Effector memory CD8-positive, alpha-beta T cell (primary cell): ENCODE measurements at regions not wholly inside any gene's neighbourhood (a gene's known extent, or its start where the extent isn't known, plus 50 kb on each side); places are given as distances from the start of the nearest gene placed in this dataset.
"Not testable (repeated sequence)": the region's sequence is repeated elsewhere in the genome, so short reads cannot be mapped to it uniquely, and the experiment has no call there.

Experiments
- ATAC-seq: fragments of 150-1000 bp; cut with Tn5 transposase; replicated peaks from 2 replicates; pipeline ENCODE4 v1.10.0; 2021; ENCODE audit warnings: mild to moderate bottlenecking, moderate library complexity
- DNase-seq, 3 experiments: peaks; one replicate each; pipeline ENCODE4 v3.0.0; 2021
- H3K27ac Mint-ChIP-seq, 2 donors: one replicate each; pipeline ENCODE4 v1.8.0; 2022; ENCODE audit warnings: mild to moderate bottlenecking in 2 of 2, mixed read lengths in 2 of 2, moderate library complexity in 2 of 2
- H3K27me3 Mint-ChIP-seq, 2 donors: one replicate each; pipeline ENCODE4 v1.8.0; 2022; ENCODE audit warnings: mixed read lengths in 2 of 2
- H3K36me3 Mint-ChIP-seq: one replicate; pipeline ENCODE4 v1.8.0; 2022; ENCODE audit warnings: mild to moderate bottlenecking, moderate library complexity, mixed read lengths; ENCODE audit not compliant: insufficient read depth
- H3K4me1 Mint-ChIP-seq, 2 donors: one replicate each; pipeline ENCODE4 v1.8.0; 2022; ENCODE audit warnings: low read depth in 2 of 2, mixed read lengths in 2 of 2
- H3K4me3 Mint-ChIP-seq, 2 donors: one replicate each; pipeline ENCODE4 v1.8.0; 2022; ENCODE audit warnings: mild to moderate bottlenecking in 2 of 2, mixed read lengths in 2 of 2, moderate library complexity in 2 of 2
- H3K9me3 Mint-ChIP-seq, 2 donors: one replicate each; pipeline ENCODE4 v1.8.0; 2022; ENCODE audit warnings: mixed read lengths in 2 of 2

- H3K9me3 Mint-ChIP-seq, result no peaks in the 10 kb centered on the region
- no peaks in the 10 kb centered on the region for H3K36me3 Mint-ChIP-seq
- no peak for DNase-seq
- H3K27ac Mint-ChIP-seq, result no peak overlapping the region
- H3K27me3 Mint-ChIP-seq, result peaks cover 64 to 78% of the 10 kb centered on the region in 2 donors
- no peaks in the 10 kb centered on the region for H3K4me1 Mint-ChIP-seq
- no peak for ATAC-seq
- H3K4me3 Mint-ChIP-seq, result no peak overlapping the region
These were observed 270.5 kb upstream of the SDK2 start for GRCh38 chr17:73914536-73915274.

GRCh38 chr17:73919033-73919432, 274.8 kb upstream of the SDK2 start:
- not testable (repeated sequence) for H3K36me3 Mint-ChIP-seq, H3K9me3 Mint-ChIP-seq, H3K4me1 Mint-ChIP-seq, H3K4me3 Mint-ChIP-seq, DNase-seq, H3K27ac Mint-ChIP-seq, ATAC-seq
- peaks cover 43 to 56% of the 10 kb centered on the region in 2 donors for H3K27me3 Mint-ChIP-seq

GRCh38 chr17:73921306-73921705, 277.1 kb upstream of the SDK2 start:
- H3K4me3 Mint-ChIP-seq, result no peak overlapping the region
- H3K27ac Mint-ChIP-seq, result no peak overlapping the region
- H3K27me3 Mint-ChIP-seq, result peaks cover 33 to 39% of the 10 kb centered on the region in 2 donors
- H3K36me3 Mint-ChIP-seq, result no peaks in the 10 kb centered on the region
- ATAC-seq, result no peak
- peaks cover 0 to 3% of the 10 kb centered on the region in 2 donors for H3K9me3 Mint-ChIP-seq
- H3K4me1 Mint-ChIP-seq, result peaks cover 2 to 6% of the 10 kb centered on the region in 2 donors
- DNase-seq, result no peak

- peak overlapping the region in 1 of 2 donors; percentile 25 for H3K4me3 Mint-ChIP-seq
- ATAC-seq (no peak), DNase-seq (no peak)
- H3K4me1 Mint-ChIP-seq, result peaks cover 2 to 6% of the 10 kb centered on the region in 2 donors
- H3K36me3 Mint-ChIP-seq, result no peaks in the 10 kb centered on the region
- H3K27ac Mint-ChIP-seq, result no peak overlapping the region
- peaks cover 0 to 3% of the 10 kb centered on the region in 2 donors for H3K9me3 Mint-ChIP-seq
- H3K27me3 Mint-ChIP-seq, result peaks cover 22 to 32% of the 10 kb centered on the region in 2 donors
These were observed 279.2 kb upstream of the RPL38 start for GRCh38 chr17:73924114-73924908.

- no peak overlapping the region for H3K27ac Mint-ChIP-seq
- no peak overlapping the region for H3K4me3 Mint-ChIP-seq
- H3K9me3 Mint-ChIP-seq, result peaks cover 0 to 3% of the 10 kb centered on the region in 2 donors
- no peak for ATAC-seq
- peaks cover 21 to 27% of the 10 kb centered on the region in 2 donors for H3K27me3 Mint-ChIP-seq
- H3K36me3 Mint-ChIP-seq, result no peaks in the 10 kb centered on the region
- peaks cover 2 to 6% of the 10 kb centered on the region in 2 donors for H3K4me1 Mint-ChIP-seq
- no peak for DNase-seq
These were observed 278.6 kb upstream of the RPL38 start for GRCh38 chr17:73924909-73925186.

GRCh38 chr17:73929860-73930430, 273.5 kb upstream of the RPL38 start:
- Mint-ChIP-seq H3K36me3 (no peaks in the 10 kb centered on the region), H3K4me3 (no peak overlapping the region), H3K4me1 (peaks cover 0 to under 1% of the 10 kb centered on the region in 2 donors), H3K9me3 (no peaks in the 10 kb centered on the region), H3K27me3 (peaks cover 22 to 30% of the 10 kb centered on the region in 2 donors), H3K27ac (no peak overlapping the region)
- DNase-seq (no peak), ATAC-seq (no peak)

- H3K36me3 Mint-ChIP-seq, result no peaks in the 10 kb centered on the region
- ATAC-seq, result no peak
These were observed 271.2 kb upstream of the RPL38 start for GRCh38 chr17:73932216-73932749.

GRCh38 chr17:73933164-73933766, 270.2 kb upstream of the RPL38 start:
- no peak overlapping the region for H3K27ac Mint-ChIP-seq
- H3K36me3 Mint-ChIP-seq, result no peaks in the 10 kb centered on the region
- no peaks in the 10 kb centered on the region for H3K4me1 Mint-ChIP-seq
- peaks cover 29 to 31% of the 10 kb centered on the region in 2 donors for H3K27me3 Mint-ChIP-seq
- H3K9me3 Mint-ChIP-seq, result no peaks in the 10 kb centered on the region
- no peak overlapping the region for H3K4me3 Mint-ChIP-seq
- DNase-seq (no peak), ATAC-seq (no peak)

More at GRCh38 chr17:73932216-73932749, 271.2 kb upstream of the RPL38 start:
- H3K4me3 Mint-ChIP-seq, result no peak overlapping the region
- H3K27ac Mint-ChIP-seq, result no peak overlapping the region
- H3K4me1 Mint-ChIP-seq, result no peaks in the 10 kb centered on the region
- H3K9me3 Mint-ChIP-seq, result no peaks in the 10 kb centered on the region
- peaks cover 27 to 29% of the 10 kb centered on the region in 2 donors for H3K27me3 Mint-ChIP-seq
- DNase-seq, result no peak

- Mint-ChIP-seq H3K27ac (no peak overlapping the region), H3K27me3 (peaks cover 29 to 30% of the 10 kb centered on the region in 2 donors), H3K4me3 (no peak overlapping the region), H3K36me3 (no peaks in the 10 kb centered on the region), H3K9me3 (no peaks in the 10 kb centered on the region), H3K4me1 (no peaks in the 10 kb centered on the region)
- DNase-seq (no peak), ATAC-seq (no peak)
These were observed 269.6 kb upstream of the RPL38 start for GRCh38 chr17:73933871-73934270.

- no peaks in the 10 kb centered on the region for H3K4me1 Mint-ChIP-seq
- H3K27me3 Mint-ChIP-seq, result peaks cover 30 to 35% of the 10 kb centered on the region in 2 donors
- H3K9me3 Mint-ChIP-seq, result no peaks in the 10 kb centered on the region
- no peak overlapping the region for H3K27ac Mint-ChIP-seq
- DNase-seq, result no peak
- ATAC-seq, result no peak
- no peak overlapping the region for H3K4me3 Mint-ChIP-seq
- H3K36me3 Mint-ChIP-seq, result no peaks in the 10 kb centered on the region
These were observed 268.8 kb upstream of the RPL38 start for GRCh38 chr17:73934696-73935095.

GRCh38 chr17:73936908-73937627, 266.4 kb upstream of the RPL38 start:
- peaks cover 43 to 45% of the 10 kb centered on the region in 2 donors for H3K27me3 Mint-ChIP-seq
- no peaks in the 10 kb centered on the region for H3K36me3 Mint-ChIP-seq
- H3K9me3 Mint-ChIP-seq, result no peaks in the 10 kb centered on the region
- no peak overlapping the region for H3K27ac Mint-ChIP-seq
- H3K4me3 Mint-ChIP-seq, result no peak overlapping the region
- H3K4me1 Mint-ChIP-seq, result no peaks in the 10 kb centered on the region
- DNase-seq (no peak), ATAC-seq (no peak)

- no peak for ATAC-seq
- H3K4me3 Mint-ChIP-seq, result no peak overlapping the region
- no peak for DNase-seq
- H3K4me1 Mint-ChIP-seq, result no peaks in the 10 kb centered on the region
- H3K36me3 Mint-ChIP-seq, result no peaks in the 10 kb centered on the region
- no peak overlapping the region for H3K27ac Mint-ChIP-seq
- peaks cover 34 to 35% of the 10 kb centered on the region in 2 donors for H3K27me3 Mint-ChIP-seq
- H3K9me3 Mint-ChIP-seq, result no peaks in the 10 kb centered on the region
These were observed 264.8 kb upstream of the RPL38 start for GRCh38 chr17:73938706-73939105.

- Mint-ChIP-seq H3K9me3 (no peaks in the 10 kb centered on the region), H3K36me3 (no peaks in the 10 kb centered on the region), H3K27me3 (peaks cover 35 to 39% of the 10 kb centered on the region in 2 donors), H3K4me1 (no peaks in the 10 kb centered on the region), H3K27ac (no peak overlapping the region), H3K4me3 (no peak overlapping the region)
- no peak for DNase-seq
- ATAC-seq, result no peak
These were observed 263.7 kb upstream of the RPL38 start for GRCh38 chr17:73939806-73940205.
